H1 (cell line): ENCODE measurements at regions not wholly inside any gene's neighbourhood (a gene's known extent, or its start where the extent isn't known, plus 50 kb on each side); places are given as distances from the start of the nearest gene placed in this dataset.

ENCODE experiments used
- CTCF ChIA-PET: fragments of 300-600 bp; sonication (Branson Sonifier 250); formaldehyde crosslinking; loops from one replicate; lab custom pipeline; 2021; ENCODE audit not compliant: partially characterized antibody; lab: Charles Lee
- POLR2A ChIA-PET: fragments of 300-600 bp; sonication (Branson Sonifier 250); formaldehyde crosslinking; loops from one replicate; lab custom pipeline; 2021; ENCODE audit warnings: inconsistent platforms; ENCODE audit not compliant: partially characterized antibody; lab: Charles Lee
- DNase-seq, 2 experiments: peaks; one replicate each; pipeline versions ENCODE4 v3.0.0 to v3.0.0-alpha.2; 2010 to 2022; ENCODE audit warnings: low spot score in 2 of 2, low read depth in 1 of 2, mixed read lengths in 1 of 2
- FAIRE-seq: peaks from 2 replicates; lab custom pipeline; 2011; peaks lifted over from hg19 to GRCh38; lab: Jason Lieb, UNC
- H2AFZ ChIP-seq: 2 replicates; pipeline ENCODE4 v1.8.1; 2012; ENCODE audit warnings: low read length, inconsistent platforms
- H2AK5ac ChIP-seq: 2 replicates; pipeline ENCODE4 v1.6.1; 2013; ENCODE audit warnings: low read depth, low read length
- H2BK120ac ChIP-seq: replicated peaks from 2 replicates; pipeline ENCODE3; 2013; ENCODE audit warnings: low read depth, low read length, inconsistent platforms
- H2BK12ac ChIP-seq: 2 replicates; pipeline ENCODE4 v1.6.1; 2013; ENCODE audit warnings: low read depth, low read length
- H2BK15ac ChIP-seq: 2 replicates; pipeline ENCODE4 v1.6.1; 2013; ENCODE audit warnings: low read length
- H2BK20ac ChIP-seq: 2 replicates; pipeline ENCODE4 v1.6.1; 2013; ENCODE audit warnings: low read length
- H2BK5ac ChIP-seq: 2 replicates; pipeline ENCODE4 v1.6.1; 2013; ENCODE audit warnings: low read depth, low read length
- H3K14ac ChIP-seq: 2 replicates; pipeline ENCODE4 v1.6.1; 2013; ENCODE audit warnings: inconsistent platforms; ENCODE audit not compliant: insufficient read length
- H3K18ac ChIP-seq: 2 replicates; pipeline ENCODE4 v1.6.1; 2013; ENCODE audit warnings: low read length; ENCODE audit errors: extremely low read depth
- H3K23ac ChIP-seq: 2 replicates; pipeline ENCODE4 v1.6.1; 2013; ENCODE audit warnings: inconsistent platforms; ENCODE audit not compliant: insufficient read length
- H3K23me2 ChIP-seq: 2 replicates; pipeline ENCODE4 v1.6.1; 2013; ENCODE audit warnings: low read depth, low read length
- H3K27ac ChIP-seq: 2 replicates; pipeline ENCODE4 v1.6.1; 2011; ENCODE audit warnings: low read depth, low read length, inconsistent platforms
- H3K27me3 ChIP-seq, 4 experiments: replicated peaks in 1 of 4; 1 replicate in 1 of 4; 2 replicates in 3 of 4; pipeline versions ENCODE4 v1.6.1 to v1.8.1; 2011 to 2013; ENCODE audit warnings: low read length in 3 of 4, mild to moderate bottlenecking in 3 of 4, inconsistent platforms in 2 of 4, mixed read lengths in 2 of 4, moderate library complexity in 1 of 4; ENCODE audit not compliant: control insufficient read depth in 3 of 4, insufficient read depth in 3 of 4; ENCODE audit errors: extremely low read depth in 1 of 4
- H3K36me3 ChIP-seq, 4 experiments: 2 replicates each; pipeline versions ENCODE4 v1.6.1 to v1.8.1; 2011 to 2013; ENCODE audit warnings: mild to moderate bottlenecking in 4 of 4, low read length in 3 of 4, moderate library complexity in 2 of 4, control low read depth in 1 of 4, inconsistent platforms in 1 of 4; ENCODE audit not compliant: insufficient read depth in 4 of 4, control insufficient read depth in 2 of 4
- H3K4ac ChIP-seq: replicated peaks from 2 replicates; pipeline ENCODE3; 2013; ENCODE audit warnings: low read length, low read depth, mixed read lengths, inconsistent platforms; ENCODE audit not compliant: insufficient read length
- H3K4me1 ChIP-seq, 4 experiments: replicated peaks in 1 of 4; 1 replicate in 1 of 4; 2 replicates in 3 of 4; pipeline versions ENCODE4 v1.6.1 to v1.8.1; 2011 to 2013; ENCODE audit warnings: low read length in 3 of 4, inconsistent platforms in 2 of 4, mixed read lengths in 1 of 4; ENCODE audit not compliant: insufficient read depth in 4 of 4, control insufficient read depth in 3 of 4
- H3K4me2 ChIP-seq, 2 experiments: 2 replicates each; pipeline versions ENCODE4 v1.6.1 to v1.8.1; 2011 to 2013; ENCODE audit warnings: low read depth in 2 of 2, low read length in 2 of 2, control low read depth in 1 of 2, inconsistent platforms in 1 of 2, mild to moderate bottlenecking in 1 of 2; ENCODE audit not compliant: insufficient read depth in 1 of 2
- H3K4me3 ChIP-seq, 4 experiments: fragments of 200-600, 300-600 bp in 1 of 4; sonication (generic), shearing (Covaris generic), sonication (Bioruptor Twin) in 1 of 4; 2 replicates each; pipeline versions ENCODE4 v1.5.1 to v1.8.1; 2011 to 2016; ENCODE audit warnings: low read length in 4 of 4, low read depth in 3 of 4, control low read depth in 2 of 4, inconsistent platforms in 2 of 4, mild to moderate bottlenecking in 2 of 4, mixed read lengths in 1 of 4, moderate library complexity in 1 of 4; ENCODE audit not compliant: insufficient read depth in 2 of 4; ENCODE audit errors: extremely low read depth in 1 of 4
- H3K56ac ChIP-seq: replicated peaks from 2 replicates; pipeline ENCODE3; 2013; ENCODE audit warnings: low read depth, mild to moderate bottlenecking, mixed read lengths, low read length, inconsistent platforms; ENCODE audit not compliant: insufficient read length
- H3K79me1 ChIP-seq: 2 replicates; pipeline ENCODE4 v1.6.1; 2013; ENCODE audit warnings: low read depth, low read length, control low read depth
- H3K79me2 ChIP-seq, 2 experiments: 2 replicates each; pipeline versions ENCODE4 v1.6.1 to v1.8.1; 2012 to 2013; ENCODE audit warnings: low read length in 2 of 2, mild to moderate bottlenecking in 2 of 2, inconsistent platforms in 1 of 2; ENCODE audit not compliant: insufficient read depth in 2 of 2, control insufficient read depth in 1 of 2
- H3K9ac ChIP-seq, 4 experiments: replicated peaks in 1 of 4; 1 replicate in 1 of 4; 2 replicates in 3 of 4; pipeline versions ENCODE4 v1.6.1 to v1.8.1; 2011 to 2013; ENCODE audit warnings: low read depth in 3 of 4, low read length in 3 of 4, control low read depth in 2 of 4, mild to moderate bottlenecking in 2 of 4, moderate library complexity in 2 of 4, inconsistent platforms in 1 of 4; ENCODE audit errors: extremely low read depth in 1 of 4
- H3K9me3 ChIP-seq, 2 experiments: 2 replicates each; pipeline versions ENCODE4 v1.6.1 to v1.8.1; 2012 to 2013; ENCODE audit warnings: mild to moderate bottlenecking in 2 of 2, moderate library complexity in 2 of 2, control low read depth in 1 of 2, inconsistent platforms in 1 of 2, low read depth in 1 of 2, low read length in 1 of 2, mixed read lengths in 1 of 2; ENCODE audit not compliant: insufficient read depth in 2 of 2
- H4K20me1 ChIP-seq, 2 experiments: replicated peaks in 1 of 2; 2 replicates each; pipeline versions ENCODE3 to v1.8.1; 2011 to 2013; ENCODE audit warnings: inconsistent platforms in 2 of 2, low read length in 2 of 2, mild to moderate bottlenecking in 1 of 2; ENCODE audit not compliant: insufficient read depth in 2 of 2, control insufficient read depth in 1 of 2
- H4K5ac ChIP-seq: 2 replicates; pipeline ENCODE4 v1.6.1; 2013; ENCODE audit warnings: low read length, low read depth, mixed read lengths, inconsistent platforms; ENCODE audit not compliant: insufficient read length
- H4K8ac ChIP-seq: 2 replicates; pipeline ENCODE4 v1.8.0; 2013; ENCODE audit warnings: mild to moderate bottlenecking, moderate library complexity, low read length, inconsistent platforms; ENCODE audit not compliant: insufficient read depth; ENCODE audit errors: extremely low read depth
- H4K91ac ChIP-seq: replicated peaks from 2 replicates; pipeline ENCODE3; 2013; ENCODE audit warnings: low read length, mixed read lengths, inconsistent platforms; ENCODE audit not compliant: insufficient read length
- ASH2L ChIP-seq: fragments of 200-600, 300-600 bp; sonication (generic); IDR thresholded peaks from one replicate; pipeline ENCODE4 v1.7.1; 2017; ENCODE audit warnings: low read length
- CHD1 ChIP-seq: IDR thresholded peaks from 2 replicates; pipeline ENCODE4 v1.6.1; 2012; ENCODE audit warnings: low read depth, low read length, improper control_type of control experiment
- POLR2A ChIP-seq, 2 experiments: IDR thresholded peaks; 1 replicate in 1 of 2; 2 replicates in 1 of 2; pipeline ENCODE4 v1.6.1; 2011; ENCODE audit warnings: low read depth in 2 of 2, low read length in 2 of 2, mild to moderate bottlenecking in 2 of 2; ENCODE audit errors: control extremely low read depth in 1 of 2
- RBBP5 ChIP-seq: IDR thresholded peaks from 2 replicates; pipeline ENCODE4 v1.7.1; 2012; ENCODE audit warnings: low read depth, mild to moderate bottlenecking, inconsistent platforms, low read length, moderate library complexity, borderline replicate concordance
- SIN3A ChIP-seq, 2 experiments: IDR thresholded peaks in 1 of 2; conservative IDR thresholded peaks in 1 of 2; 2 replicates each; pipeline ENCODE4 v1.6.1; 2011 to 2012; ENCODE audit warnings: low read length in 2 of 2, improper control_type of control experiment in 1 of 2, low read depth in 1 of 2, mild to moderate bottlenecking in 1 of 2
- SIRT6 ChIP-seq: IDR thresholded peaks from one replicate; pipeline ENCODE4 v1.7.1; 2012; ENCODE audit warnings: low read length, inconsistent platforms
- SP4 ChIP-seq: IDR thresholded peaks from 2 replicates; pipeline ENCODE4 v1.6.1; 2012; ENCODE audit warnings: low read length, inconsistent platforms
- SRF ChIP-seq: IDR thresholded peaks from 2 replicates; pipeline ENCODE4 v1.6.1; 2011; ENCODE audit warnings: mild to moderate bottlenecking, low read depth, low read length, moderate library complexity
- WGBS, 2 experiments: shearing (Covaris generic) in 1 of 2; methylation state at CpG; one replicate each; pipeline versions ENCODE4 v1.1.6 to v1.1.7; 2013 to 2015; ENCODE audit warnings: low lambda C conversion rate in 2 of 2, mixed read lengths in 2 of 2, inconsistent platforms in 1 of 2, low coverage in 1 of 2, missing lambda C conversion rate in 1 of 2; ENCODE audit not compliant: insufficient replicate concordance in 2 of 2, insufficient coverage in 1 of 2, insufficient read length in 1 of 2; ENCODE audit errors: extremely low coverage in 1 of 2, missing lambda C conversion rate in 1 of 2; 5-methylcytosine and 5-hydroxymethylcytosine counted together
- TF ChIP-seq, protein P1 (sequence below), 3 experiments: IDR thresholded peaks; 1 replicate in 2 of 3; 2 replicates in 1 of 3; pipeline versions ENCODE4 v1.5.1 to v1.6.1; 2011; ENCODE audit warnings: low read length in 3 of 3, mild to moderate bottlenecking in 3 of 3, inconsistent platforms in 2 of 3, low read depth in 1 of 3, moderate library complexity in 1 of 3; ENCODE audit not compliant: insufficient read depth in 1 of 3; ENCODE audit errors: control extremely low read depth in 1 of 3

DNA sequence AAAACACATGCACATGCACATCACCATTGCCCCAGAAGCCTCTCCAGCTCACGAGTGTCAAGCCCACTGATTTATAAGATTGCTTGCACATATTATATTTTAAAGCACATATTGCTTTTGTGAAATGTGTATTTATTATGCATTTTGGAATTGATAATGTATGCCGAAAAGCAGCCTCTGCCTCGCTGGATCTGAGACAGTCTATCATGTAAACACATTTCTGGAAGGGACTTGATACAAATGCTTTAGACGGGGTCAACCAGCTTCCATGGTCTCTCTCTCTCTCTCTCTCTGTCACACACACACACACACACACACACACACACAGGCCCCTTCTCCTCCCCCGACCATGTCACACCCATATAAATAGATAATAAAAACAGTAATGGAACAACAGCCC is 203.8 kb downstream of the TUBA3C start:
- no peaks in the 10 kb centered on the region for H3K79me1 ChIP-seq
- TF ChIP-seq, protein P1, sequence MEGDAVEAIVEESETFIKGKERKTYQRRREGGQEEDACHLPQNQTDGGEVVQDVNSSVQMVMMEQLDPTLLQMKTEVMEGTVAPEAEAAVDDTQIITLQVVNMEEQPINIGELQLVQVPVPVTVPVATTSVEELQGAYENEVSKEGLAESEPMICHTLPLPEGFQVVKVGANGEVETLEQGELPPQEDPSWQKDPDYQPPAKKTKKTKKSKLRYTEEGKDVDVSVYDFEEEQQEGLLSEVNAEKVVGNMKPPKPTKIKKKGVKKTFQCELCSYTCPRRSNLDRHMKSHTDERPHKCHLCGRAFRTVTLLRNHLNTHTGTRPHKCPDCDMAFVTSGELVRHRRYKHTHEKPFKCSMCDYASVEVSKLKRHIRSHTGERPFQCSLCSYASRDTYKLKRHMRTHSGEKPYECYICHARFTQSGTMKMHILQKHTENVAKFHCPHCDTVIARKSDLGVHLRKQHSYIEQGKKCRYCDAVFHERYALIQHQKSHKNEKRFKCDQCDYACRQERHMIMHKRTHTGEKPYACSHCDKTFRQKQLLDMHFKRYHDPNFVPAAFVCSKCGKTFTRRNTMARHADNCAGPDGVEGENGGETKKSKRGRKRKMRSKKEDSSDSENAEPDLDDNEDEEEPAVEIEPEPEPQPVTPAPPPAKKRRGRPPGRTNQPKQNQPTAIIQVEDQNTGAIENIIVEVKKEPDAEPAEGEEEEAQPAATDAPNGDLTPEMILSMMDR (IDR thresholded peaks at IDR 0.05; ENCODE audit: control extremely low read depth in 1 of 3, insufficient read depth in 1 of 3, low read depth in 1 of 3, low read length in 3 of 3), result no peak
- TF ChIP-seq SRF (no peak), CHD1 (no peak), ASH2L (no peak), RBBP5 (no peak), SP4 (no peak), SIRT6 (no peak), SIN3A (conservative IDR thresholded peaks at IDR 0.05 in 1 of 2, IDR thresholded peaks at IDR 0.05 in 1 of 2; ENCODE audit: low read depth in 1 of 2, low read length in 2 of 2) (no peak), POLR2A (IDR thresholded peaks at IDR 0.05; ENCODE audit: control extremely low read depth in 1 of 2, low read depth in 2 of 2, low read length in 2 of 2) (no peak)
- H3K27me3 ChIP-seq, result no peaks in the 10 kb centered on the region
- H4K91ac ChIP-seq, result no peak overlapping the region
- H3K23ac ChIP-seq, result no peak overlapping the region
- H3K4me1 ChIP-seq, result no peaks in the 10 kb centered on the region
- ChIA-PET POLR2A (no interaction called here), CTCF (no interaction called here)
- H3K9me3 ChIP-seq, result peaks cover 78 to 89% of the 10 kb centered on the region in 2 experiments
- no peak overlapping the region for H2AK5ac ChIP-seq
- H4K20me1 ChIP-seq, result no peaks in the 10 kb centered on the region
- no peak overlapping the region for H2AFZ ChIP-seq
- H2BK20ac ChIP-seq, result no peak overlapping the region
- no peaks in the 10 kb centered on the region for H3K36me3 ChIP-seq
- H2BK12ac ChIP-seq, result no peak overlapping the region
- H4K8ac ChIP-seq, result no peak overlapping the region
- no peak overlapping the region for H2BK120ac ChIP-seq
- 71% methylated on average over 5 of the region's 5 CpGs; no CpG with 5 or more reads in 1 of the 2 experiments for WGBS, 2 experiments
- H3K4ac ChIP-seq, result no peak overlapping the region
- no peak overlapping the region for H3K14ac ChIP-seq
- H2BK5ac ChIP-seq, result no peak overlapping the region
- no peak overlapping the region for H4K5ac ChIP-seq
- no peak overlapping the region for H2BK15ac ChIP-seq
- no peak overlapping the region for H3K4me3 ChIP-seq
- H3K56ac ChIP-seq, result no peak overlapping the region
- no peaks in the 10 kb centered on the region for H3K79me2 ChIP-seq
- H3K23me2 ChIP-seq, result peaks cover 2% of the 10 kb centered on the region; the same call in 1 of the 2 replicates
- FAIRE-seq (no peak), DNase-seq (no peak)
- no peak overlapping the region for H3K9ac ChIP-seq
- no peak overlapping the region for H3K27ac ChIP-seq
- H3K18ac ChIP-seq, result no peak overlapping the region
- H3K4me2 ChIP-seq, result no peak overlapping the region
